SK-N-SH (cell line): ENCODE measurements at regions not wholly inside any gene's neighbourhood (a gene's known extent, or its start where the extent isn't known, plus 50 kb on each side); places are given as distances from the start of the nearest gene placed in this dataset.

Experiments used
- CTCF ChIA-PET: fragments of 300-600, 350-600 bp; formaldehyde crosslinking; extraction: SDS; loops from one replicate; lab custom pipeline; 2021; lab: Yijun Ruan, JAX
- POLR2A ChIA-PET: fragments of 350-600 bp; sonication (Branson Sonifier 250); formaldehyde crosslinking; extraction: SDS; loops from one replicate; lab custom pipeline; 2020; ENCODE audit warnings: antibody characterized with exemption, inconsistent platforms; lab: Yijun Ruan, JAX
- DNase-seq: peaks from one replicate; pipeline ENCODE4 v3.0.0; 2012
- H2AFZ ChIP-seq: fragments of 200-600 bp; sonication (generic); 2 replicates; pipeline ENCODE4 v1.8.1; 2016; ENCODE audit warnings: antibody characterized with exemption, mild to moderate bottlenecking, low read depth
- H3F3A ChIP-seq: fragments of 200-600 bp; sonication (generic); replicated peaks from 2 replicates; pipeline ENCODE3; 2016; ENCODE audit warnings: antibody characterized with exemption, mild to moderate bottlenecking; ENCODE audit not compliant: insufficient read depth
- H3K27ac ChIP-seq, 2 experiments: fragments of 200-500 bp in 1 of 2; fragments of 200-600 bp in 1 of 2; sonication (Bioruptor generic) in 1 of 2; sonication (generic), shearing (Covaris generic) in 1 of 2; 2 replicates each; pipeline versions ENCODE4 v1.5.1 to v1.6.1; 2014 to 2016; ENCODE audit warnings: low read depth in 2 of 2, inconsistent platforms in 1 of 2, low read length in 1 of 2, mild to moderate bottlenecking in 1 of 2, mixed read lengths in 1 of 2
- H3K27me3 ChIP-seq: fragments of 200-600 bp; sonication (generic), shearing (Covaris generic); 2 replicates; pipeline ENCODE4 v1.6.1; 2016; ENCODE audit warnings: mixed run types; ENCODE audit not compliant: insufficient read depth
- H3K36me3 ChIP-seq, 2 experiments: fragments of 200-500 bp in 1 of 2; fragments of 200-600 bp in 1 of 2; sonication (Bioruptor generic) in 1 of 2; sonication (generic) in 1 of 2; replicated peaks in 1 of 2; 2 replicates each; pipeline versions ENCODE3 to v1.5.1; 2014 to 2016; ENCODE audit warnings: low read length in 1 of 2, mild to moderate bottlenecking in 1 of 2; ENCODE audit not compliant: insufficient read depth in 2 of 2, control insufficient read depth in 1 of 2
- H3K4me1 ChIP-seq, 2 experiments: fragments of 200-500 bp in 1 of 2; fragments of 200-600 bp in 1 of 2; sonication (Bioruptor generic) in 1 of 2; sonication (generic), shearing (Covaris generic) in 1 of 2; 2 replicates each; pipeline versions ENCODE4 v1.5.1 to v1.6.1; 2014 to 2016; ENCODE audit warnings: low read depth in 1 of 2, low read length in 1 of 2, mixed run types in 1 of 2; ENCODE audit not compliant: insufficient read depth in 2 of 2, control insufficient read depth in 1 of 2
- H3K4me2 ChIP-seq: fragments of 200-600 bp; sonication (generic), shearing (Covaris generic); 2 replicates; pipeline ENCODE4 v1.6.1; 2017; ENCODE audit warnings: mixed run types
- H3K4me3 ChIP-seq, 2 experiments: fragments of 200-500 bp in 1 of 2; fragments of 200-600 bp in 1 of 2; sonication (Bioruptor generic) in 1 of 2; sonication (generic), shearing (Covaris generic) in 1 of 2; 2 replicates each; pipeline versions ENCODE4 v1.5.1 to v1.8.1; 2014 to 2016; ENCODE audit warnings: low read depth in 2 of 2, inconsistent platforms in 1 of 2, low read length in 1 of 2, mild to moderate bottlenecking in 1 of 2, mixed read lengths in 1 of 2, moderate library complexity in 1 of 2
- H3K79me2 ChIP-seq: fragments of 200-600 bp; sonication (generic); 2 replicates; pipeline ENCODE4 v1.8.1; 2017; ENCODE audit warnings: mild to moderate bottlenecking; ENCODE audit not compliant: insufficient read depth
- H3K9ac ChIP-seq: fragments of 200-600 bp; sonication (generic); 2 replicates; pipeline ENCODE4 v1.6.1; 2017; ENCODE audit warnings: mixed run types
- H3K9me2 ChIP-seq: fragments of 200-600 bp; sonication (generic); 2 replicates; pipeline ENCODE4 v1.6.1; 2017; ENCODE audit warnings: mixed run types
- H3K9me3 ChIP-seq: fragments of 200-600 bp; sonication (generic); 2 replicates; pipeline ENCODE4 v1.6.1; 2017; ENCODE audit warnings: mixed run types, mild to moderate bottlenecking, moderate library complexity
- H4K20me1 ChIP-seq: fragments of 200-600 bp; sonication (generic); 2 replicates; pipeline ENCODE4 v1.6.1; 2017; ENCODE audit warnings: mild to moderate bottlenecking, mixed run types; ENCODE audit not compliant: insufficient read depth
- ELF1 ChIP-seq: IDR thresholded peaks from 2 replicates; pipeline ENCODE4 v1.4.0; 2012
- EP300 ChIP-seq, 2 experiments: IDR thresholded peaks; 2 replicates each; pipeline versions ENCODE4 v1.4.0 to v1.6.1; 2012; ENCODE audit warnings: borderline replicate concordance in 1 of 2, low read depth in 1 of 2, low read length in 1 of 2
- EZH2phosphoT487 ChIP-seq: fragments of 200-600 bp; sonication (generic); IDR thresholded peaks from 2 replicates; pipeline ENCODE4 v1.6.1; 2017; ENCODE audit warnings: low read depth, mixed run types, mild to moderate bottlenecking, antibody characterized with exemption, moderate library complexity, borderline replicate concordance
- FOSL2 ChIP-seq: IDR thresholded peaks from 2 replicates; pipeline ENCODE4 v1.4.0; 2012; ENCODE audit warnings: low read depth, mild to moderate bottlenecking, moderate library complexity, borderline replicate concordance
- FOXJ3 ChIP-seq: sonication (generic); formaldehyde crosslinking; IDR thresholded peaks from 2 replicates; pipeline ENCODE4 v1.5.1; 2020; ENCODE audit warnings: mild to moderate bottlenecking, missing genetic modification reagents
- FOXM1 ChIP-seq: IDR thresholded peaks from 2 replicates; pipeline ENCODE4 v1.4.0; 2012; ENCODE audit warnings: low read depth, mild to moderate bottlenecking
- GATA2 ChIP-seq: sonication (generic); formaldehyde crosslinking; IDR thresholded peaks from 2 replicates; pipeline ENCODE4 v1.5.0; 2020; ENCODE audit warnings: mild to moderate bottlenecking, missing genetic modification reagents
- NRF1 ChIP-seq: IDR thresholded peaks from 2 replicates; pipeline ENCODE4 v1.6.1; 2012; ENCODE audit warnings: low read depth, mild to moderate bottlenecking, low read length
- RAD21 ChIP-seq: IDR thresholded peaks from 2 replicates; pipeline ENCODE4 v1.6.1; 2012; ENCODE audit warnings: mild to moderate bottlenecking, low read length
- RCOR1 ChIP-seq: fragments of 150-350 bp; IDR thresholded peaks from 2 replicates; pipeline ENCODE4 v1.6.1; 2017; ENCODE audit warnings: antibody characterized with exemption, low read length
- SIN3A ChIP-seq: IDR thresholded peaks from 2 replicates; pipeline ENCODE4 v1.6.1; 2012; ENCODE audit warnings: low read depth, mild to moderate bottlenecking, low read length, moderate library complexity, borderline replicate concordance
- SMC3 ChIP-seq: IDR thresholded peaks from 2 replicates; pipeline ENCODE4 v1.6.1; 2012; ENCODE audit warnings: low read depth, low read length, improper control_type of control experiment
- TAF1 ChIP-seq: IDR thresholded peaks from 2 replicates; pipeline ENCODE4 v1.6.1; 2012; ENCODE audit warnings: low read depth, mild to moderate bottlenecking, low read length, moderate library complexity, borderline replicate concordance
- TCF12 ChIP-seq: IDR thresholded peaks from 2 replicates; pipeline ENCODE4 v1.4.0; 2012
- TEAD4 ChIP-seq: IDR thresholded peaks from 2 replicates; pipeline ENCODE4 v1.4.0; 2012; ENCODE audit warnings: mild to moderate bottlenecking, borderline replicate concordance; ENCODE audit not compliant: insufficient read depth
- YY1 ChIP-seq: IDR thresholded peaks from 2 replicates; pipeline ENCODE4 v1.4.0; 2012; ENCODE audit warnings: low read depth, mild to moderate bottlenecking
- WGBS: methylation state at CpG from one replicate; pipeline ENCODE4 v1.1.6; 2017; ENCODE audit warnings: low lambda C conversion rate; 5-methylcytosine and 5-hydroxymethylcytosine counted together
- TF ChIP-seq, protein P1 (sequence below): IDR thresholded peaks from 2 replicates; pipeline ENCODE4 v1.4.0; 2012; ENCODE audit warnings: low read depth, borderline replicate concordance
- TF ChIP-seq, protein P2 (sequence below): fragments of 150-350 bp; IDR thresholded peaks from 2 replicates; pipeline ENCODE4 v1.6.1; 2017; ENCODE audit warnings: antibody characterized with exemption, low read length, low read depth, borderline replicate concordance
- TF ChIP-seq, protein P3 (sequence below): IDR thresholded peaks from 2 replicates; pipeline ENCODE4; 2012

DNA sequence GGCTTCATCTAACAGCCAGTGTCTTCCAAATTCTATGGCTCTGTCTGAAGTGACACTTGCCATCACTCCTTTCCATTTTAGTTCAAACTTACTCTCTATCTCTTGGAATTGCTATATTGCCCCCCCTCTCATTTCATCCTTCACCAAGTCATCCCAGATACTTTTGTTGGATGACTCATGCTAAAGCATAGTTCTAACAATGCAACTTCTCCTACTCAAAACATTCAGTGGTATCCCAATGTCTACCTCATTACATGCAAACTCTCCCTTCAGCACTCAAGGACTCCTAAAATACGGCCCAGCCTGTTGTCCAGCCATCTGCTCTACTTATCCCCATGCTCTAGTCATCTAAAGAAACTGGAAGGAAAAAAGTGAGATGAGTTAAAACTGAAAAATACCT lies 171.6 kb downstream of the RASEF start:
- Histone ChIP-seq H2AFZ (no peak overlapping the region), H3K4me3 (no peak overlapping the region), H3K9me2 (no peaks in the 10 kb centered on the region)
- no peak for TF ChIP-seq GATA2
- TF ChIP-seq RAD21 = no peak
- TF ChIP-seq SMC3 = no peak
- TF ChIP-seq ELF1 = no peak
- TF ChIP-seq, protein P1, sequence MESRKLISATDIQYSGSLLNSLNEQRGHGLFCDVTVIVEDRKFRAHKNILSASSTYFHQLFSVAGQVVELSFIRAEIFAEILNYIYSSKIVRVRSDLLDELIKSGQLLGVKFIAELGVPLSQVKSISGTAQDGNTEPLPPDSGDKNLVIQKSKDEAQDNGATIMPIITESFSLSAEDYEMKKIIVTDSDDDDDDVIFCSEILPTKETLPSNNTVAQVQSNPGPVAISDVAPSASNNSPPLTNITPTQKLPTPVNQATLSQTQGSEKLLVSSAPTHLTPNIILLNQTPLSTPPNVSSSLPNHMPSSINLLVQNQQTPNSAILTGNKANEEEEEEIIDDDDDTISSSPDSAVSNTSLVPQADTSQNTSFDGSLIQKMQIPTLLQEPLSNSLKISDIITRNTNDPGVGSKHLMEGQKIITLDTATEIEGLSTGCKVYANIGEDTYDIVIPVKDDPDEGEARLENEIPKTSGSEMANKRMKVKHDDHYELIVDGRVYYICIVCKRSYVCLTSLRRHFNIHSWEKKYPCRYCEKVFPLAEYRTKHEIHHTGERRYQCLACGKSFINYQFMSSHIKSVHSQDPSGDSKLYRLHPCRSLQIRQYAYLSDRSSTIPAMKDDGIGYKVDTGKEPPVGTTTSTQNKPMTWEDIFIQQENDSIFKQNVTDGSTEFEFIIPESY = no peak
- TF ChIP-seq, protein P2, sequence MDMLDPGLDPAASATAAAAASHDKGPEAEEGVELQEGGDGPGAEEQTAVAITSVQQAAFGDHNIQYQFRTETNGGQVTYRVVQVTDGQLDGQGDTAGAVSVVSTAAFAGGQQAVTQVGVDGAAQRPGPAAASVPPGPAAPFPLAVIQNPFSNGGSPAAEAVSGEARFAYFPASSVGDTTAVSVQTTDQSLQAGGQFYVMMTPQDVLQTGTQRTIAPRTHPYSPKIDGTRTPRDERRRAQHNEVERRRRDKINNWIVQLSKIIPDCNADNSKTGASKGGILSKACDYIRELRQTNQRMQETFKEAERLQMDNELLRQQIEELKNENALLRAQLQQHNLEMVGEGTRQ = no peak
- TF ChIP-seq EZH2phosphoT487 = no peak
- no peak for TF ChIP-seq FOXJ3 (CRISPR knock-in tag)
- TF ChIP-seq TAF1 = no peak
- no peak for TF ChIP-seq FOXM1
- no peak for TF ChIP-seq NRF1
- TF ChIP-seq EP300 (IDR thresholded peaks at IDR 0.05; ENCODE audit: borderline replicate concordance in 1 of 2, low read depth in 1 of 2, low read length in 1 of 2) = no peak
- TF ChIP-seq YY1 = no peak
- no peak for TF ChIP-seq TCF12
- TF ChIP-seq, protein P3, sequence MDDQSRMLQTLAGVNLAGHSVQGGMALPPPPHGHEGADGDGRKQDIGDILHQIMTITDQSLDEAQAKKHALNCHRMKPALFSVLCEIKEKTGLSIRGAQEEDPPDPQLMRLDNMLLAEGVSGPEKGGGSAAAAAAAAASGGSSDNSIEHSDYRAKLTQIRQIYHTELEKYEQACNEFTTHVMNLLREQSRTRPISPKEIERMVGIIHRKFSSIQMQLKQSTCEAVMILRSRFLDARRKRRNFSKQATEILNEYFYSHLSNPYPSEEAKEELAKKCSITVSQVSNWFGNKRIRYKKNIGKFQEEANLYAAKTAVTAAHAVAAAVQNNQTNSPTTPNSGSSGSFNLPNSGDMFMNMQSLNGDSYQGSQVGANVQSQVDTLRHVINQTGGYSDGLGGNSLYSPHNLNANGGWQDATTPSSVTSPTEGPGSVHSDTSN = no peak
- no peak for TF ChIP-seq FOSL2
- TF ChIP-seq SIN3A = no peak
- no peak for TF ChIP-seq RCOR1
- no peak for TF ChIP-seq TEAD4
- TF ChIP-seq, all 33 proteins: peak for 0
- H3K9ac ChIP-seq = no peak overlapping the region
- ChIA-PET POLR2A (no interaction called here), CTCF (no interaction called here)
- DNase-seq = no peak
- H3K4me1 ChIP-seq = peaks cover 0 to 10% of the 10 kb centered on the region in 2 experiments; a peak in 2 of 4 replicates
- 15% methylated on average over 1 of the region's 1 CpG for WGBS
- H3K27ac ChIP-seq = no peak overlapping the region
- H3K27me3 ChIP-seq = no peaks in the 10 kb centered on the region
- no peaks in the 10 kb centered on the region for H4K20me1 ChIP-seq
- H3K9me3 ChIP-seq = no peaks in the 10 kb centered on the region
- H3K36me3 ChIP-seq = no peaks in the 10 kb centered on the region
- H3K4me2 ChIP-seq = no peak overlapping the region
- no peaks in the 10 kb centered on the region for H3F3A ChIP-seq
- H3K79me2 ChIP-seq = no peaks in the 10 kb centered on the region
